ENCODE measurements at regions not wholly inside any gene's neighbourhood (a gene's known extent, or its start where the extent isn't known, plus 50 kb on each side); places are given as distances from the start of the nearest gene placed in this dataset.
"Not testable (repeated sequence)": the region's sequence is repeated elsewhere in the genome, so short reads cannot be mapped to it uniquely, and the experiment has no call there.

- no peak for DNase-seq
Observed at GRCh38 chr5:94025788-94026473, 284.5 kb upstream of the POU5F2 start.

GRCh38 chr5:94024620-94025019 lies 283.2 kb upstream of the POU5F2 start:
- no peak for DNase-seq

DNA sequence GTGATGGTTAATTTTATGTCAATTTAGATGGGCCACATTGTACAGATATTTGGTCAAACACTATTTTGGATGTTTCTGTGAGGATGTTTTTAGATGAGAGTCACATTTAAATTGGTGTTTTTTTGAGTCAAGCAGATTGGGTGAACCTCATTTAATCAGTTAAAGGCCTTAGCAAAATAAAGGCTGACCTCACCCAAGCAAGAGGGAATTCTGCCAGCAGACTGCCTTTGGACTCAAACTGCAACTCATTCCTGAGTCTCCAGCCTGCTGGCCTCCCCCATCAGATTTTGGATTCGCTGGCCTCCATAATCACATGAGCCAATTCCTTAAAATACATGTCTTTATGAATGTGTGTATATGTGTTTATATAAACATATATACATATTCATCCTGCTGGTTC lies 282.7 kb upstream of the POU5F2 start:
- no peak for DNase-seq

DNA sequence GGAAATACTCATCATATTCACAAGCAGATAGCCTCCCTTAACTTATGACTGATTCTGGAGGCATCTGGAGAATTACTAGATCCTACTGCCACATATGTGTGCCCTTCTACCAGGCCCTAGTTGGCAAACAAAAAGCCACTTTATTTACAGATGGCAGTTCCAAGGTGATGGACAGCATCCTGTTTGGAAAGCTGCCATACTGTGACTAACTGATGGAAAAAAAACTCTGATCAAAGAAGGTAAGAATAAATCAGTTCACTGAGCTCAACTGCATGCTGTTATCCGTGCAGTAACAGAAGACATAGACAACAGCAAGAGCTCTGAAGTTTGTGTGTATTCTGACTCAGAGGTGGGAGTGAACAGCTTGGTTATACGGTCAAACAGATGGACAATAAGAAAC lies 279.8 kb upstream of the POU5F2 start:
- DNase-seq: peak; percentile 26

DNA sequence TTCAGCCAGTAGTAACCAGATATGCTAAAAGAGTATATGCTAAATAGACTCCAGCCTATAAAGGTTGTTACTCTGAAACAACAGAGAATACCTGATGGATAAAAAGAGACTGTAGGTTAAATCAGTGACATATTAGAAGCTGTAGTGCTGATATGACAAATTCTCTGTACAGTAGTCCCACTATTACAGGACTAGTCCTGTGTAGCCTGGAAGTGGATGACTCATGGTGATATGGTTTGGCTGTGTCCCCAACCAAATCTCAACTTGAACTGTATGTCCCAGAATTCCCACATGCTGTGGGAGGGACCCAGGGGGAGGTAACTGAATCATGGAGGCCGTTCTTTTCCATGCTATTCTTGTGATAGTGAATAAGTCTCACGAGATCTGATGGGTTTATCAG lies 276.2 kb upstream of the POU5F2 start:
- no peak for DNase-seq

DNA sequence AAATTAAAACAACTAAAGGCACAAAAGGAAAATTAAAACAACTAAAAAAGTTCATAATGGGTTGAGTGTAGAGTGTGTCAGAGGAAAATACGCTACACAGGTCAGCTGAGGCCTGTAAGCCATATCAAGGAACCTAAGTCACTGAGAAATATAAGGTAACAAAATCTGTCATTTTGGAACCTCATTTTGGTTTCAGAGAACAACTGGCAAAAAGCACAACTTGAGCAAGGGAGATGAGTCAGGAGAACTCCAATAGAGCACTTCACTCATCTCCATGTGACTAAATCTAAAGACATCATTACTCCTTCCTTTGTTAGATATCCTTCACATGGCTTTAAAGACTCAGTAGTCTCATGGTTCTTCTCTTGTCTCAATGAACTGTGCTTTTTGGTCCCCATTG lies 269.4 kb upstream of the POU5F2 start:
- no peak for DNase-seq

DNA sequence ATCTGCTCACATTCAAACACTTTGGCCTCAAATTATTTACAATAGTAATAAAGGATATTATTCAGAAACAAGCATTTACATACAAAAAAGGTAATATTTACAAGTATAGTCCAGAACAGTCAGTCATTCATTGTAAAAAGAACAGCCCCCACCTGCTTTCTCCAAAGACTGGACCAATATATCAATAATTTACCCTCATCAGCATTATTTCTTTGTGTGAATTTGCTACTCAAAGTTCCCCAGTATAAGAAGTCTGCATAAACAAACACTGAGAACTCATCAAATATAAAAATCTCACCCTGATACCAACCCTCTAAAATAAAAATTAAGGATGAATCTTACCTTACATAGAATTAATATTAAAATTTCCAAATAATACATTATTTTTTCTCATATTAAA lies 267.8 kb upstream of the POU5F2 start:
- no peak for DNase-seq

GRCh38 chr5:93998951-93999455 lies 257.6 kb upstream of the POU5F2 start:
- no peak for DNase-seq

- no peak for DNase-seq
Observed at GRCh38 chr5:93997562-93997961, 256.2 kb upstream of the POU5F2 start.

GRCh38 chr5:93995126-93995621 lies 253.8 kb upstream of the POU5F2 start:
- no peak for DNase-seq

DNA sequence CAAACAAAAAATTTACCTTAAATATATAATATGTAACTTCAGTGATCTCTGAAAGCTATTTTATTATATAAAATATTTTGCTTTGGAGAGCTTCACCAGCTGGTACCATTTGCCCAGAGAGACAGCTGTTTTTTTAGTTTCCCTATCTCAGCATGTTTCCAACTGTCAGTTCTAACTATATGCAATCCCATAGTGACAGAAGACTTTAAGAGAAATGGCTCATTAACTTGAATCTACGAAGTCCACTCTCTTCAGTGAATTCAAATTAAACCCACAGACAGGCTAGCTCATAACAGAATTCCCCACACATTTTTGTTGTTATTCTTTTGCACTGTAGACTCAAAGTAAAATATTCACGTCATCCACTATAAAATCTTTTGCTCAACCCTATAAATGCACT lies 251.8 kb upstream of the POU5F2 start:
- DNase-seq: no peak

- no peak for DNase-seq
Observed at GRCh38 chr5:93990504-93991070, 249.2 kb upstream of the POU5F2 start.

DNA sequence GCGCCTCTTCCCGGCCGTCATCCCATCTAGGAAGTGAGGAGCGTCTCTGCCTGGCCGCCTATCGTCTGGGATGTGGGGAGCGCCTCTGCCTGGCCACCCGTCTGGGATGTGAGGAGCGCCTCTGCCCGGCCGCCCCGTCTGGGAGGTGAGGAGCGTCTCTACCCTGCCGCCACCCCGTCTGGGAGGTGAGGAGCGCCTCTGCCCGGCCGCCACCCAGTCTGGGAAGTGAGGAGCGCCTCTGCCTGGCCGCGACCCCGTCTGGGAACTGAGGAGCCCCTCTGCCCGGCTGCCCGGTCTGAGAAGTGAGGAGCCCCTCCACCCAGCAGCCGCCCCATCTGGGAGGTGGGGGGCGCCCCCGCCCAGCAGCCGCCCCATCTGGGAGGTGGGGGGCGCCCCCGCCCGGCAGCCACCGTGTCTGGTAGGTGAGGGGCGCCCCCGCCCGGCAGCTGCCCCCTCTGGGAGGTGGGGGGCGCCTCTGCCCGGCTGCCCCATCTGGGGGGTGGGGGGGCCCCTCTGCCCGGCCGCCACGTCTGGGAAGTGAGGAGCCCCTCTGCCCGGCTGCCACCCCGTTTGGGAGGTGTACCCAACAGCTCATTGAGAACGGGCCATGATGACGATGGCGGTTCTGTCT lies 244.7 kb upstream of the POU5F2 start:
- not testable (repeated sequence) for DNase-seq

- no peak for DNase-seq
Observed at GRCh38 chr5:93978222-93978621, 236.8 kb upstream of the POU5F2 start.

DNA sequence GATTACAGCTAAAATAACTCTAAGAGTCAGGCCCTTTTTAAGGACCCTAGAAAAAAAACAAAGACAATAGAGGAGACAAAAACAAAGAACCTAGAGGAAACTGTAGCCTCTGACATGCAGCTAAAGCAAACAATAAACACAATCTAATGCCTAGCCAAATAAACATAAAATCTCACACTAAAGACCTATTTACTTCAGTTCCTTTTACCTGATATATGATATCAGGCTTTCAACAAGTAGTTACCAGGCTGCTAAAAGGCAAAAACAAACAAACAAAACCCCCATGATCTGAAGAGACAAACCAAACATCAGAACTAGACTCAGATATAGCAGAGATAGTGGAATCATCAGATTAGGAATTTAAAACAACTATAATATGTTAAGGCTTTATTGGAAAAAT lies 226.5 kb upstream of the POU5F2 start:
- no peak for DNase-seq

DNA sequence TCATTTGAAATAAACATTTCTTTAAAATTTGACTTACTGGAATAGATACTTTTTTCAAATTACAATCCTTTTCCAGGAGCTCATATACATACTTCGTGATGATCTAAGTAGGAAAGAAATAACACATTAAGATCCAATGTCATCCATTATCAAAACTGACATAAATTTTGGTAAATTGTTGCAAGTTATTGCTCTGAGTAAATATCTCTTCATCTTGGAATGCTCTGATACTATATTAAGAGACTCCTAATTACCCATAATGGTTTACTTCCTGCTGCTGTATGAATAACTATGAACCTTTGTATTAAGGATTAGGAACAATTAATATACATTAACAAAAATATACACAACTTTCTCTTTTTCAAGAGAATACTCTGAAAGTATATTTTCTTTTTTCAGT lies 223.0 kb upstream of the POU5F2 start:
- no peak for DNase-seq

- DNase-seq: no peak
Observed at GRCh38 chr5:93960042-93960441, 218.6 kb upstream of the POU5F2 start.

DNA sequence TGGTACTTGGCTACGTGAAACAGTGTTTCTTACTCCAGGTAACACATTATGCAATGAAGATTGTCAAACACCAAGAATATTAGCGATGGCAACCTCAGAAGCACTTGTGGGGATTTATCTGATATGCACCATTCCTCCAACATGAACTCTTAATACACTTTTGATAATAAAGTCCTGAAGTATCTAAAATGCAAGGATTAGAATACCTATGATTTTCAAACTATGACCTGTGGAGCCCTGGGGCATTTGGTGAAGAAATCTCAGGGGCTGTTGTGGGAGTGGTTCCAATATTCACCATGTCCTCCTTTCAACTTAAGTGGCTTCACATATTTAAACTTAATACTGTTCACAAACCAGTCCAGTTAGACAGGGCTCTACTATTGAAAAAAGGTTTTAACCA lies 214.6 kb upstream of the POU5F2 start:
- DNase-seq: no peak

DNA sequence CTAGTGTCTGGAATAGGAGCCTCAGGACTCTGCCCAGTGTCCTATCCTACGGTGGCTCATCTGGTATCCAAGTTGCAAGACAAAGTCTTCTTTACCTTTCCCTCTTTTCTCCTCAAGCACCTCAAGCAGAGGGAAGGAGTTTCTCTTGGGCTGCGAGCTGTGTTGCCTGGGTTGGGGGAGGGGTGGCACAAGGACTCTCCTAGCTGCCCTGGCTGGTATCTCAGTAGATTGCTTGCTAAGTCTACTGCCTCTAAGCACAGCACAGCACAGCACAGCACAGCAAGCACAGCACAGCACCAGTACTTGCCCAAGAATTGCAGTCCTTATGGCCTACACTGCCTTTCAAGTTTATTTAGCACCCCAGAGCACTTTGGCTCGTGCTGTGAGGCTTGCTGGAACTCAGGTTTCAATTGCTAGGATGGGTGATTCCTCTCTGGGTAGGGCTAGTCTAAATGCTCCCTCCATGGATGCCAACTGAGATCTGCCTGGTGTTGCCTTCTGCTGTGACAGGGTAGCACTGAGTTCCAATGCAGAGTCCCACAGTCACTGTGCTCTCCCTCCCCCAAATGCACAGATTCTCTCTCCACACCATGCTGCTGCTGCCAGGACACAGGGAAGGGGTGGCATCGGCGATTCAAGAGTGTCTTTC lies 213.1 kb upstream of the POU5F2 start:
- DNase-seq: no peak

- no peak for DNase-seq
Observed at GRCh38 chr5:93953442-93953841, 212.0 kb upstream of the POU5F2 start.

DNA sequence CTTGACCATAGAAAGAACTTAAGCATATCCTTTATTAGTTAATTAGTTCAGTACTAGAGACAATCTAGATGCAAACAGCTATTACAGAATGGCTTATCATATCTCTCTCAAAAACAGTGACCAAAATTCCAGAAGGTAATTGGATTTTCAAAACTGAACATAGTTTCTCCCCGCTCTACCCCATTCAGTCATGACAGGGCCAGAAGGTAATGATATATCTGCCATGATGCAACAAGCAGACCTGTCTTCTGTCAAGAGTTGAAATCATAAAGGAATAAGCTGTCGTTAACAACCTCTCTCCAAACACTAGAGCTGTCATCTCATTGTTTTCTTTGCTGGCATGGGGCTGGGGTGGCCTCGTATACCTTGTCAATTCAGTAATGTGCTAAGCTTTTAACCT lies 200.5 kb upstream of the POU5F2 start:
- DNase-seq: no peak

GRCh38 chr5:93933269-93933668 lies 191.9 kb upstream of the POU5F2 start:
- not testable (repeated sequence) for DNase-seq

DNA sequence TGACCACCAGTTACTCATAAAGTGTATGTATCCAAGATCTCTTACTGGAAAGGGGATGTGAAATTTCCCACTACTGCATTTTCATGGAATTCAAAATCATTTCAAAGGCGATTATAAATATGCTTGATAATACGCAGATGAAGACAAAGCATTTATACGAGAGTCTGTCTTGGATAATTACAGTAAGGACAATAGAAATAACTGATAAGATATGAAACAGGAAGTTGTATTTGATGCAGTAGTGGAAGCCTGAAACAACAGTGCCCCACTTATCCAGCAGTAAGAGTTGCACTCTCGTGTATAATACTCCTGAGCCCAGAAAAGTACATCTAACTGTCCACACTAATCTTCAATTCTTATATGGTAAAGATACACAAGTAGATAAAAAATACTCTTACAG lies 188.7 kb upstream of the POU5F2 start:
- DNase-seq: no peak

DNA sequence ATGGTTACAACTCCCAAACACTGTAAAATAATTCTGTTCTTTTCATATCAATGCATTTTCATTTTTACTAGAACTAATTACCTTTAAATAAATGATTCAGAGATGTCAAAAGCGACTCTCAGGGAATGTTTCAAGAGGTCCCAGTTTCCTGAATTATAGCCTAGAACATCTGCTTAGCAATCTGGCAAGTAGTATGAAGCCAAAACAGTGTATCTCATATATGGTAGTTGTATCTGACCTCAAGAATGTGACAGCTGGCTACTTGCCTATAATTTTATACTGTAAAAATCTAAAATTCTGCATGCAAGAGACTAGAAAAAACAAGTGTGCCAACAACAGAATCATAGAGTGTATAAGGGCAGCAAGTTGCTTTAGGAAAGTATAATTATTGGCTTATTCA lies 187.7 kb upstream of the POU5F2 start:
- DNase-seq: peak; percentile 86

All from NCI-H446 treated with DMSO at 0.1 percent for 48 hours (cell line).